HG03196 (cell line): ENCODE measurements at regions not wholly inside any gene's neighbourhood (a gene's known extent, or its start where the extent isn't known, plus 50 kb on each side); places are given as distances from the start of the nearest gene placed in this dataset.

Source experiments
- ATAC-seq: cut with Tn5 transposase; IDR thresholded peaks from one replicate; pipeline ENCODE4 v1.9.1; 2021; ENCODE audit not compliant: unreplicated experiment

DNA sequence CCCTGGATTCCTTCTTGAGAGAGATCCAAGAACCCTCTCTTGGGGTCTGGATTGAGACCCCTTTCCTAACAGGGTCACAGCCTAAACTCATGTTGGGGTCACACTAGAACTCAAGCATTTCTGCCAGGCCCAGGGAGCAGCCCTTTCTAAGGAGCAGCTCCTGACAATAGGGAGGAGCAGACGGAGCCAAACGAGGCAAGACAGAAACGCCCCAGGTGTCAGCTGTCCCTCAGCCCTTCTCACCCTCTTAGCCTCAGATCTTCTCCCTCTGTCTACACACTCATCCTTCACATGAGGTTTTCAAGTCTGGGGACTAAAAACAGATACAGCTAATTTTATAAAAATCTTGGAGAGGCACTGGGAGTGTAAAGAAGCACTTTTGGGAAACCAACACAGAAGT is 157.2 kb downstream of the SOCS6 start:
- ATAC-seq = no peak

DNA sequence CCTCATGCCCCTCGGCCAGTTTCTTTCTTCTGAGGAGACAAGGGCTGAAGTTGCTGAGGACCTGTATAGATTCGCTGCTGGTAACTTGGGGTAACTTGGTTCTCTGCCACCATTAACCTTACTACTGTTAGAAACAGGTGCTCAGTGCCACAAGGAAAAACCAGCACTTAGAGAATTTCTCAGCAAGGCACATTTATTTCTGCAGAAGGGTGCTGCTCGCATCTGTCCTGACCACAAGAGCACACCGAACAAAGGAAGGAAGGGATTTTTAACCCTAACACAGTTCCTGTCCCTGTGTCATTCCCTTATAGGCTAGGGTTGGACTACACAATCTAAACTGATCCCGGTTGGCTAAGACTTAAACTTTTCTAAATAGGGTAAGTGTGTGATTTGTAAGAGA is 154.1 kb downstream of the SOCS6 start:
- ATAC-seq = no peak

DNA sequence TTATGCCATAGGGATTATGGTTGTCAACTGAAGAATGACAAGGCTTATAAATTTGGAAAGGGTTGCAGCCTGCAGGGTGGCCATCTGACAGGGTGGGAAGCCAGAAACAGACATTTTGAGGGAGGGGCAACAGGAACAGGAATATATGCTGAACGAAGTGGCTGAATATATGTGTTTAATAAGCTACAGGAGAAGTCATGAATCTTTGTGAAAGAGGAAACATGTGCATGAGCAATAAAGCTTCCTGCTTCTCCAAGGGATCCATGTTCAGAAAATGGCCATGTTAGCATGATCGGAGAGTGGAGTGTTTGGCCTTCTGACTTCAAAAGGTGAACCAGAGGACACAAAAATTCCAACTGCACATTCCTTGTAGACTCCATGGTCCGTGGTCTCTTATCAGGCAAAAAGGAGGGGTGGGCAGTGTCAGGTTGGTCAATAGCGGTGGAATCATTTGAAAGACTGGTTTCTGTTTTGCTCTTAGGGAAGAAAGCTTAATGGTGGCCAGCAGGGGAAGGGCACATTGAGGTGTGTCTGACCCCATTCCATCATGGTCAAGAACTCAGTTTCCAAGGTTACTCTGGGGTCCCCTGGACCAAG is 144.1 kb downstream of the SOCS6 start:
- no peak for ATAC-seq

DNA sequence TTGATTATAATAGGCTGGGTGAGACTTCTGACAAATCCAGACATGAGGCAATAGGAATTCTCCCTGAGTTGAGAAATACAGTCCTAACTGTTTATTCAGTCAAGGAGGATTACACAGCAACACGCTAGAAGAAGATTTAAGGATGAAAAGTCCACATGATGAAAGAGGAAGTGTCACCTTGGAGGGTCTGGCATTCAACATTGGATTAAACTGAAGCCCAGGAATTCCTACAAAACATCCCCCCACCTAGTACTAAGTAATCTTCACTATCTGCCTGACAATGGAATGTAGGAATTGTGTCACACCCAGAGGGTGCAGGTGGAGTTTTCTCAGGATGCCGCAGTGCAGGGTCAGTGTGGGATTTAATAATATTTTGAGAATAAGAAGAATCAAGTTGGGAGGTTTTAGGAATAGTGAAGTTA is 142.4 kb downstream of the SOCS6 start:
- no peak for ATAC-seq

DNA sequence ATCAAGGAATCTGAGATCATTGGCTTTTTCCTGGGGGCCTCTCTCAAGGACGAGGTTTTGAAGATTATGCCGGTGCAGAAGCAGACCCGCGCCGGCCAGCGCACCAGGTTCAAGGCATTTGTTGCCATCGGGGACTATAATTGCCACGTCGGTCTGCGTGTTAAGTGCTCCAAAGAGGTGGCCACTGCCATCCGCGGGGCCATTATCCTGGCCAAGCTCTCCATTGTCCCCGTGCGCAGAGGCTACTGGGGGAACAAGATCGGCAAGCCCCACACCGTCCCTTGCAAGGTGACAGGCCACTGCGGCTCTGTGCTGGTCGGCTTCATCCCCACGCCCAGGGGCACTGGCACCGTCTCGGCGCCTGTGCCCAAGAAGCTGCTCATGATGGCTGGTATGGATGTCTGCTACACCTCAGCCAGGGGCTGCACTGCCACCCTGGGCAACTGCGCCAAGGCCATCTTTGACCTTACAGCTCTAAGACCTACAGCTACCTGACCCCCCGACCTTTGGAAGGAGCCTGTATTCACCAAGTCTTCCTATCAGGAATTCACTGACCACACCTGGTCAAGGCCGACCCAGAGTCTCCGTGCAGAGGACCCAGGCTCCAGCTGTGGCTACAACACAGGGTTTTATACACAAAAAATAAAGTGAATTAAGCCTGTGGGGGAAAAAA is 141.8 kb downstream of the SOCS6 start:
- no peak for ATAC-seq

DNA sequence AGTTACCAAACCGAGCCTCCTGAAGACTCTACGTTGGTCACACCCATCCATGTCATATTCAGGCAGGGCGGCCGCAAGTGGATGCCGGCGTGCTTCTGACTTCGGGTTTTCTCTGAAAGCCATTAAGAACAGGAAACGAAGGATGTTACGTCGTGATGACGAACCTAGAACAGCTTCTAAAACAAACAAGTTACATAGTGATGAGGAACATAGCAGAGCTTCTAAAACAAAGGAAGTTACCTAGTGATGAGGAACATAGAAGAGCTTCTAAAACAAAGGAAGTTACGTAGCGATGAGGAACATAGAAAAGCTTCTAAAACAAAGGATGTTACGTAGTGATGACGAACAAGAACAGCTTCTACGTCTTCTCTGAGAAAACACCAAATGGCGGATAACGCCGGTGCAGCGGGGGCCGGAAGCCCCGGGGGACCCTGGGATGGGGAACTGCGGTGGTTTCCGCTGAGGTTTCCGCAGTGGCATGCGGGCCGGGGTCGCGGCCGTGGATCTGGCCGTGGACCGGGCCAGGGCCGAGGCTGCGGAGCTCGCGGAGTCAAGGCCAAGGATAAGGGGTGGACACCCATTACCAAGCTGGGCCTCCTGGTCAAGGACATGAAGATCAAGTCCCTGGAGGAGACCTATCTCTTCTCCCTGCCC is 141.1 kb downstream of the SOCS6 start:
- ATAC-seq = no peak

DNA sequence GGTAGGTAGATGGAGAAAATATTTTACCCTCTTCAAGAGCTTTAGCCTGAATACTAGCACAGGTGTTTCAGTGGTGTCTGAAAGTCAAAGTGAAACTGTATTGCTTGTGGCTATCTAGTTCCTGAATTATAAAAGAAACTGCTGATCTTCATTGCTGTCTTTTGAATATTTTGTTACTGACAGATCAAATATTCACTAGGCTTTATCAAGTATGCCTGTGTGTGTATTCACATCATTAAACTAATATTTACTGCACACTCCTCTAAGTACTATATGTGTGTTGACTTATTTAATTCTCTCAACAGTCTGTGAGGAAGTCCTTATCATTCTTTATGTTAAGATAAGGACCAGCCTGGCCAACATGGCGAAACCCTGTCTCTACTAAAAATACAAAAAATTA is 139.6 kb downstream of the SOCS6 start:
- ATAC-seq = peak; percentile 99

DNA sequence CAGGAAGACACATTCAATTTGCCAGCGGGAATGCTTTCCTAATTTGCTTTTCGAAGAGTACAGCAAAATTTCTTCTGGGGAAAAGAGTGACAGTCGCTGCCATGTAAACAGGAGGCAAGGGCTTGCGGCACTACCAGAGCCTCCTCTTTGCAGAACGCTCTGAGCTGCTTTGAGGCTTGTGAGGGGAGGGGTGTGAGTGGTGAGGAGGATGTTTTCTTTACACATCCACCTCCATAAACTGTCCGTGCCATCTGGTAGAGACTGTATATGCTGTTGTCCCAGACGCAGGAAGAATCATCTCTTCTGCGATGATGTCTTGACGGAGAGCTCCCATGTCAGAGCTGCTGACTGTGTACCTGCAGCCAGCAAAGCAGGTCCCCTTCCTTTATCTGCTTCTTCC is 138.0 kb downstream of the SOCS6 start:
- ATAC-seq = no peak

DNA sequence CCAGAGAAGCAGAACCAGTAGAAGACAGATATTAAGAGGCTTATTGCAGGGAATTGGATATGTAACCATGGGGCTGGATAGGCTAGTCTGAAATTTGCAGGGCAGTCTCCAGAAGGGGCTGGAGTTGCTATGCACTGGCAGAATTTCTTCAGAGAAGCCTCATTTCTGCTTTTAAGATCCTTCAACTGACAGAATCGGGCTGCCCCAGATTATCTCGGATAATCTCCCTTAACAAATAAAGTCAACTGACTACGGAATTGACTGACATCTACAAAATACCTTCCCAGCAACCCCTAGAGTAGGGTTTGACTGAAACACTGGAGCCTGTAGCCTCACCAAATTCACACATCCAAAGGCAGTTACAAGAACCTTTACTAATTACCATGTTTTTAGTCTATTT is 136.4 kb downstream of the SOCS6 start:
- ATAC-seq = no peak

DNA sequence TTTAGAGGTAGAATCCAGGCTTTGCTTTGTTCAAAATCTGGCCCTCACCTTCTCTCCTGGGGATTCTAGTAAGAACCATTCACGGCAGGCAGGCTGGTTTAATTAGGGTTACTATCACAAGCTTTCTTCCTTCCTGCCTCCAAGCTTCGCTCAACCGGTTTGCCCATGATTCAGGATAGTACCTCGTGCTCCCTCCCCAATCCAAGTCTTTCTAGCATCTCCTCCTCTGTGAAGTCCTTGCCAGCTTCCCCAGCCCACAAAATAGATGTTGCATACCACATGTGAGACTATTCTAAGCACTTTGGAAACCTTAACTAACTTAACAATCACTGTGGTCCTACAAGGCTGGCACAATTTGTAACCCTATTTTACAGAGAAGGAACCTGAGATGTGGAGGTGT is 135.1 kb downstream of the SOCS6 start:
- no peak for ATAC-seq

DNA sequence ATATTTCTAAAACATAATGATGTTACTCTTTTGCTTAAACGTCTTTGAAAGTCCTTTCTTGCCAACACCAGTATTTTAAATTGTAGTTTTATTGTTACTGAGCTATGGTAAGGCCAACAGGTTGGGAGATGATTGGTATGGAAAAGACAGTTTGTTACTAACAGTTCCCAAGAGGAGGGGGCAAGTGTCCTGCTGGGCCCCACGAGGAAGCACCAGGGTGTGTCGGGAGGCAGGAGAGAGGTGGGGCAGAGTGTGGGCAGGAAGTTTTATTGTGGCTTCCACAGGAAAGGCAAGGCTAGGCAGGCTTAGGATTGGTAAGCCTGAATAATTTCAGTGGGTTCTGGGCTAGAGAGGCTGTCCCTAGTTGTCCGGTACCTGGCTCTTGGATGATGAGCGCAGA is 134.3 kb downstream of the SOCS6 start:
- no peak for ATAC-seq

DNA sequence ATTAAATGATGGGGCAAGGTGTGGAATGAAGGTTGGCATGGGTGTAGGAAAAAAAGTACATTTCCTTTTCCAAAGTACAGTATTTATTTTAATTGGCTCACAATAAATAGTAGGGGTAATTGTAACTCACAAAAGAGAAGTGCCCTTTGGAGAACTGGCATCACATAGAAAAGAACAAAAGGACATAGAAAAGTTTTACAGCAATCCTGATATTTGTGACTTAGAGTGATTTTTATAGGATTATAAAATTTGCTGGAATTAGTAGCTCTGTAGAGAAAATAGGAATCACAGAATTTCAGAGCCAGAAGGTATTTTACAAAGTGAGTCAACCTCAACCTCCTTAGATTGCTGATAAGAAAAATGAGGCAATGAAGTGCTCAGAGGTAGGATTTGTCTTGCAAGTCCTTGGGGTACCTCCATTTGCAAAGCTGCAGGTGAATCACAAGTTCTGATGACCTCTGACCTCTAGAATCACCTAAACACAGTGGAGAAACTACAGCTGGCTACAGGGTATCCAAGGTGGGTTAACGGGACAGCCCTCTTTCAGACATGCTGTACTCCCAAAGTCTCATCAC is 133.6 kb downstream of the SOCS6 start:
- no peak for ATAC-seq

DNA sequence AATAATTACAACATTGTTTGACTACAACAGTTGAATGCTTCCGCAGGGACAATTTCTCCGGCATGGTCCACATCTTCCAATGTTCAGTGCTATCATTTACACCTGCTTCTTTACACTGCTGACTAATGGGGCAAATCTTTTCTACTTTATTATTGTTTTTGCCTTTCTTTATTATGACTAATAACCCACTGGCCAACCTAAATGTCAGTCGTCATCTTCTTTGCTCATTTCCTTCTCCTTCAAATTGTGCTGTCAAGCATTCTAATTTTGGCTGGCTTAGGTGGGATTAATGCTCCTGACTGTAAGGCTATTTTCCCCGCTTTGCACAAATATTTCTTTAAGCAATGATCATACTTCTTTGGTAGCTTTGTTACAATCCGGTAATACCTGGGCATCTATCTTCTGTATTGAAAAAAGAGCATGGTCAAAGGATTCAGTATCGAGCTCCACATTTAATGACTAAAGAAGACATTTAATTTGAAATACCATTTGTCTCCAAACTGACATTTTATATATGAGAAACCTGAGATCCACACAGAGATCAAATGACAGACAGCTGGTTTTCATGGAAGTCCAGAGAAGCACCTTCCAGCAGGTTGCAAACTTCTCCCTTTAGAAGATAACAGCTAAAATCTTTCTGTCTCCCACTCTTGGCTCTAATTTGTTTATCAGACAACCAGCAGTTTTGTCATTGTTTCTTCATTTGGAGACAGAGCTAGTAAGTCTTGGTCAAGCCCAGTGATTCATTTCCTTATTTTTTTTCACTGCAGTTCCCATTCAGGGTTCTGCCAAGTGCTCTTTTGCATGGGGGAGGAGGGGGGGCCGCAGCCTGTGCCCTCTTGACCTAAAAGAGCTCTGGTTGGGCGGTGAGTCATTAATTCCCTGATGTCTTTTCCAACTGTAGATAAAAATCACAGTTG is 132.9 kb downstream of the SOCS6 start:
- ATAC-seq = no peak

DNA sequence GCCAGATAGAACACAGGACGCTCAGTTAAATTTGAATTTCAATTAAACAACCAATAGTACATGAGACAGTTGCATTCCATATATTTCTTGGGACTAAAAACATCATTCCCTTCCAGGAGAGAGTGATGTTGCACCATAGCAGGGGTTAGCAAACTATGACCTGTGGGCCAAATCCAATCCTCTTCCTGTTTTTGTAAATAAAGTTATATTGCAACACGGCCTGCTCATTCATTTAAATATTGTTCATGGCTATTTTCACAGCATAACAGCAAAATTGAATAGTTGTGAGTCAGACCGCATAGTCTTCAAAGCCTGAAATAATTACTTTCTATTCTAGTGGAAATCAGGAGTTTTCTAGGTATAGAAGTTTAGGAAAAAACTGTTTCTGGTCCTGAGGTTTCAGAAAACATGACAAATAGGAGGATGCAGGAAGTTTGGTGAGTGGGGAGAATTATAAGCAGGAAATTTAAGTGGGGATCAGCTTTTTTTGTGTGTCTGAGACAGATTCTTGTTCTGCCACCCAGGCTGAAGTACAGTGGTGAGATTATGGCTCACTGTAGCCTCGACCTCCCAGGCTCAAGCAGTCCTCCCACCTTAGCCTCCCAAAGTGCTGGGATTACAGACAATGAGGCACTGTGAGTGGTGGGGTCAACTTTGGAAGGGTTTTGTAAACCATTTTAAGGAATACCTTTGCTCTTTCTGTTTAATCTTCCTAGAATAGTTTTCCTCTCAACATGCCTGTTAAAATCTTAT is 131.5 kb downstream of the SOCS6 start:
- no peak for ATAC-seq

DNA sequence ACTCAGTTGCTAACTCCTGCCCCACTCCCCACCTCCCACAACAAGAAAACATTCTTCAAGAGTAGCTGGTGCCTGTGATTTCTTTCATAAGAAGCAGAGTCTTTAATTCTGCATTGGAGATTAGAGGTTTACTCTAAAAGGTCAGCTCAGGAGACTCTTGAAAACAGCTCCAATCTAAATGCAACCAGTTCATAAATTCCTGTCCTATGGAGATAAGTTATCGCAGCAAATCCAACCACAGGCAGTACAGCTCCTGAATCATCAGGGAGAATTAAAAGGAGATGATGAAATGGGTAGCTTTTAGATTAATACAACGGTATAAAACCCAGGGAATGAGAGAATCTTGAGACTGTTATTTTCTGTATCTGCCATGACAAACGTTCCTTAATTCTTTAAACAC is 130.7 kb downstream of the SOCS6 start:
- ATAC-seq = no peak

DNA sequence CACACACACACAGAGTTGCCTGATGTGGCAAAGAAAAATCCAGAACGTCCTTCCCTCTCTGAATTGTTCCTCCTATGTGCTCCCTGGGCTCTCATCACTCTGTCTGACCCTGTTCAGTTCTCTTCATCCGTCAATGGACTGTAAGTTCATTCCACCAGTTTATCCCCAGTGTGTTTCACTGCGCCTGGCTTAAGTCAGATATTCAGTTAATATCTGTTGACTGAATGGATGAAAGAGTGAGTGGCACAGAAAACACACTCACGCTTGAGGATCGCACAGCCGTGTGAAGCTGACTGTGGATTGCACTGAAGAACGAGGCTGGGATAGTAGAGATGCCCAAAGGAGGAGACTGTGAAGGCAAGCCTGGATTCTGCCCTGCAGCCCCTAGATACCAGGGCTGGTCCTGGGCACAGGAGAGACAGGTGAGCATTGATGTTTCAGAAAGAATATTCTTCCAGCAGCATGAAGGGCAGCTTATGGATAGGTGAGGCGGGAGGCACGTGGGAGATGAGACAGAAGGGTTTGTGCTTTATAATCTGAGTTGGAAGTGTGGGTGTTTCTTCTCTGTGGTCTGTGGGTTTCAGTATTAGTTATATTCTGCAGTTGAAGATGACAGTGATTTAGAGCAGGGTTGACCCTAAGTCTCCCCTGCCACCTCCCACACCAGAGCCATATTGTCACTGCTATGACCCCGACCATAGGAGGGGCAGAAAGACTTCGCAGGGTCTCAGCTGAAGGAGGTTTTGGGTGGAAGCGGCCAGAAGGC is 129.9 kb downstream of the SOCS6 start:
- peak; percentile 91 for ATAC-seq

DNA sequence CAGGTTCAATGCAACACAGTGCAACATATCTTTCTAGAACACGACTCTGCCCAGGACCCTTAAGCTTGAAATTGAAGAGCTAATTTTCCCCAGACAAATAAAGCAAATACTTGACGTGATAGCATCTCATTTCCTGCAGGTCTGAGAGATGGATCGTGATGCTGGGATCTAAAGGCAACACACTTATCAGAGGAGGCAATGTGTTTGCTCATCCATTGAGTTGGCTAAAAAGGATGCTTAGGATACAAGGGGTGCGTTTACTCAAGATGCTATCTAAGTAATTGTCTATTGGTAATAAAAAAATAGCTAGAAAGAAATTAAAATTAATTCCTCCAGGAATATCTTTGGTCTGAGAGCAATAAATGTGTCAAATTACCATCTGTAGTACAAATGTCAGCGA is 129.0 kb downstream of the SOCS6 start:
- ATAC-seq = no peak

DNA sequence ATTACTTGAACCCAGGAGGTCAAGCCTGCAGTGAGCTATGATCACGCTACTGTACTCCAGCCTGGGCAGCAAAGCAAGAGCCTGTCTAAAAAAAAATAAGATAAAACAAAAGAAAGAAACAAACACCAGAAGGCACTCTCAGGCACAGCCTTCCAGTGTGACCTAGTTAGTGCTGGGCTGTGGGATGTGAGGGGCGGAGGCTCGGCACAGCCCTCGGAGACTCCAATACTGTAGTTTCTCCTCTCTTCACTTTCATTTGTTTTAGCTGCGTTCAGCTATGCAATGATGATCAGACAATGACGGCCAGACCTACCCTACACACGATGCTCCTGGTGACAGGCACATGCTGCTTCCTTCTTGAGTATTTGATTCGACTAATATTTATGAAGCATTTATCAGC is 127.7 kb downstream of the SOCS6 start:
- no peak for ATAC-seq

DNA sequence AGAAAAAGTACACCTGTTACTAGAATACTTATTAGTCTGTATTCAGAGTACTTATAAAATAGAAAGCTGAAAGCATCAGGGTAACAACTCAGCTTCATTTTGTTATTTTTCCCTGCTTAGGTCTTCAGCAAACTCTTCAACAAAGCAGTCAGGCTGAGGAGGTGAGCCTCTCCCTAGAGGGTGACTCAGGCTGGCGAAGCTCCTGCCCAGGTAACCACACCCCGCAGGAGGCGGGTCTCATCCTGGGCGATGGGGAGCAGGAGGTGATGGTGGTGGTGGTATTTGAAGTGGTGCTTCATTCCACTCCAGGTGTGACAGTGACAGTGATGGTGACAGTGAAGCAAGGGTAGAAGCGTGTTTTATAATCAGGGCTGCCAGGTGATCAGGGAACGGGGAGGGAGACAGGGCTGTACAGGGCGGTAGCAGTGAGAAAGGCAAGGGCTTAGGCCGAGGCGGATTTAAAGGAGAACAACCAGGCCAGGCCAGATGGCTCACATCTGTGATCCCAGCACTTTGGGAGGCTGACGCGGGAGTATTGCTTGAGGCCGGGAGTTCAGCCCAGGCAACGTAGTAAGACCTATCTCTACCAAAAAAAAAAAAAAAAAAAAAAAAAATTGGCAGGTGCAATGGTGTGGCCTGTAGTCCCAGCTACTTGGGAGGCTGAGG is 127.1 kb downstream of the SOCS6 start:
- ATAC-seq = no peak
